ENCODE measurements at regions not wholly inside any gene's neighbourhood (a gene's known extent, or its start where the extent isn't known, plus 50 kb on each side); places are given as distances from the start of the nearest gene placed in this dataset.

- Histone ChIP-seq H3K27me3 (no peaks in the 10 kb centered on the region), H3K4me1 (peaks cover 0 to 6% (median 0%) of the 10 kb centered on the region in 10 experiments; a peak in 2 of 20 replicates), H3K9me3 (replicated peaks in 1 of 11) (no peaks in the 10 kb centered on the region), H3K9ac (no peak overlapping the region), H3K4me2 (0 out of 22 replicates have a peak overlapping the region, but pooled peaks of 1 of the 11 experiments have one; percentile 10), H4K20me1 (no peaks in the 10 kb centered on the region), H3K27ac (no peak overlapping the region), H3K4me3 (no peak overlapping the region), H3K36me3 (no peaks in the 10 kb centered on the region)
- no peak for TF ChIP-seq Cebpa-rat (IDR thresholded peaks at IDR 0.05)
Measured at GRCh38 chr2:158049129-158049855, 52.4 kb upstream of the UPP2 start.

- Histone ChIP-seq H3K36me3 (no peaks in the 10 kb centered on the region), H3K9ac (no peak overlapping the region), H3K4me2 (no peak overlapping the region), H3K27me3 (no peaks in the 10 kb centered on the region), H3K27ac (no peak overlapping the region), H3K9me3 (replicated peaks in 1 of 11) (no peaks in the 10 kb centered on the region), H3K4me1 (peaks cover under 1 to 7% (median 2%) of the 10 kb centered on the region in 10 experiments; a peak in 18 of 20 replicates), H3K4me3 (no peak overlapping the region), H4K20me1 (no peaks in the 10 kb centered on the region)
- no peak for TF ChIP-seq Cebpa-rat (IDR thresholded peaks at IDR 0.05)
Measured at GRCh38 chr2:158048327-158048726, 53.3 kb upstream of the UPP2 start.

- no peaks in the 10 kb centered on the region for H3K9me3 ChIP-seq (replicated peaks in 1 of 11)
- H3K9ac ChIP-seq: no peak overlapping the region
- no peaks in the 10 kb centered on the region for H3K27me3 ChIP-seq
- TF ChIP-seq Cebpa-rat (IDR thresholded peaks at IDR 0.05): no peak
- H3K4me3 ChIP-seq: no peak overlapping the region
- H3K4me2 ChIP-seq: no peak overlapping the region; a peak in 1 of 22 replicates
- H4K20me1 ChIP-seq: no peaks in the 10 kb centered on the region
- no peak overlapping the region for H3K27ac ChIP-seq
- no peaks in the 10 kb centered on the region for H3K36me3 ChIP-seq
- peaks cover 12 to 18% (median 14%) of the 10 kb centered on the region in 10 experiments for H3K4me1 ChIP-seq
Measured at GRCh38 chr2:158047156-158047611, 54.5 kb upstream of the UPP2 start.

GRCh38 chr2:158046121-158046880 is 55.4 kb upstream of the UPP2 start:
- H3K4me2 ChIP-seq: no peak overlapping the region
- H3K9ac ChIP-seq: no peak overlapping the region
- H3K27ac ChIP-seq: no peak overlapping the region
- H3K36me3 ChIP-seq: no peaks in the 10 kb centered on the region
- no peaks in the 10 kb centered on the region for H4K20me1 ChIP-seq
- no peak for TF ChIP-seq Cebpa-rat (IDR thresholded peaks at IDR 0.05)
- no peaks in the 10 kb centered on the region for H3K9me3 ChIP-seq (replicated peaks in 1 of 11)
- H3K4me1 ChIP-seq: peaks cover 14 to 27% (median 20%) of the 10 kb centered on the region in 10 experiments
- H3K4me3 ChIP-seq: no peak overlapping the region
- no peaks in the 10 kb centered on the region for H3K27me3 ChIP-seq

- H3K27ac ChIP-seq: no peak overlapping the region
- H3K36me3 ChIP-seq: no peaks in the 10 kb centered on the region
- H3K9me3 ChIP-seq (replicated peaks in 1 of 11): no peaks in the 10 kb centered on the region
- H3K4me2 ChIP-seq: no peak overlapping the region
- no peak overlapping the region for H3K4me3 ChIP-seq
- no peak overlapping the region for H3K9ac ChIP-seq
- H3K27me3 ChIP-seq: no peaks in the 10 kb centered on the region
- peaks cover 14 to 29% (median 20%) of the 10 kb centered on the region in 10 experiments for H3K4me1 ChIP-seq
- no peaks in the 10 kb centered on the region for H4K20me1 ChIP-seq
- TF ChIP-seq Cebpa-rat (IDR thresholded peaks at IDR 0.05): no peak
Measured at GRCh38 chr2:158045362-158045761, 56.3 kb upstream of the UPP2 start.

GRCh38 chr2:158043181-158043948 is 58.3 kb upstream of the UPP2 start:
- peak overlapping the region in 9 of 11 experiments; percentile 20 to 61 (median 54); a peak in 14 of 22 replicates for H3K27ac ChIP-seq
- H3K9me3 ChIP-seq (replicated peaks in 1 of 11): no peaks in the 10 kb centered on the region
- no peaks in the 10 kb centered on the region for H3K27me3 ChIP-seq
- no peaks in the 10 kb centered on the region for H4K20me1 ChIP-seq
- TF ChIP-seq Cebpa-rat (IDR thresholded peaks at IDR 0.05): peak in 2 of 11 experiments; percentile 42 to 77; a peak in 2 of 22 replicates
- H3K4me3 ChIP-seq: no peak overlapping the region
- peak overlapping the region in 1 of 11 experiments; percentile 19; a peak in 2 of 22 replicates for H3K9ac ChIP-seq
- H3K4me1 ChIP-seq: peaks cover 14 to 29% (median 20%) of the 10 kb centered on the region in 10 experiments
- H3K36me3 ChIP-seq: no peaks in the 10 kb centered on the region
- peak overlapping the region; percentile 49 to 83 (median 74); a peak in 21 of 22 replicates for H3K4me2 ChIP-seq

GRCh38 chr2:158042666-158043065 is 59.0 kb upstream of the UPP2 start:
- Histone ChIP-seq H3K4me1 (peaks cover 14 to 29% (median 20%) of the 10 kb centered on the region in 10 experiments), H3K27ac (peak overlapping the region in 9 of 11 experiments; percentile 20 to 61 (median 54); a peak in 17 of 22 replicates), H3K9ac (peak overlapping the region in 1 of 11 experiments; percentile 19; a peak in 3 of 22 replicates), H3K9me3 (replicated peaks in 1 of 11) (no peaks in the 10 kb centered on the region), H3K36me3 (no peaks in the 10 kb centered on the region), H3K4me2 (peak overlapping the region; percentile 49 to 83 (median 74)), H3K4me3 (0 out of 20 replicates have a peak overlapping the region, but pooled peaks of 1 of the 10 experiments have one; percentile 12), H4K20me1 (no peaks in the 10 kb centered on the region), H3K27me3 (no peaks in the 10 kb centered on the region)
- TF ChIP-seq Cebpa-rat (IDR thresholded peaks at IDR 0.05): no peak

- Histone ChIP-seq H4K20me1 (no peaks in the 10 kb centered on the region), H3K9me3 (replicated peaks in 1 of 11) (no peaks in the 10 kb centered on the region), H3K4me1 (peaks cover 14 to 28% (median 20%) of the 10 kb centered on the region in 10 experiments), H3K4me3 (no peak overlapping the region), H3K36me3 (no peaks in the 10 kb centered on the region), H3K27ac (peak overlapping the region in 9 of 11 experiments; percentile 20 to 61 (median 54); a peak in 17 of 22 replicates), H3K4me2 (peak overlapping the region; percentile 49 to 83 (median 74)), H3K9ac (peak overlapping the region in 1 of 11 experiments; percentile 19; a peak in 3 of 22 replicates), H3K27me3 (no peaks in the 10 kb centered on the region)
- TF ChIP-seq Cebpa-rat (IDR thresholded peaks at IDR 0.05): no peak
Measured at GRCh38 chr2:158042245-158042644, 59.4 kb upstream of the UPP2 start.

All from BLaER1 treated with 17β-estradiol and CSF1 and Interleukin-3, amounts not matched to agents 10 nM and 100 nM (cell line).